Stomach (tissue), 4 donors: ENCODE measurements at regions not wholly inside any gene's neighbourhood (a gene's known extent, or its start where the extent isn't known, plus 50 kb on each side); places are given as distances from the start of the nearest gene placed in this dataset.

ENCODE experiments used
- CTCF ChIP-seq, 7 experiments: fragments of 450-650 bp in 4 of 7; fragments of 200-600 bp in 3 of 7; sonication (generic) in 3 of 7; IDR thresholded peaks; one replicate each; pipeline ENCODE4 v1.5.1; 2016 to 2019; ENCODE audit warnings: antibody characterized with exemption in 7 of 7, control low read depth in 2 of 7, mild to moderate bottlenecking in 1 of 7
- POLR2AphosphoS5 ChIP-seq, 3 donors: sonication (generic); formaldehyde crosslinking; IDR thresholded peaks; one replicate each; pipeline ENCODE4 v1.6.1; 2016; ENCODE audit warnings: antibody characterized with exemption in 3 of 3

GRCh38 chr3:153348457-153349107, 186.6 kb downstream of the RAP2B start:
- TF ChIP-seq POLR2AphosphoS5 (IDR thresholded peaks at IDR 0.05) (no peak), CTCF (IDR thresholded peaks at IDR 0.05) (no peak)
